ENCODE measurements at regions not wholly inside any gene's neighbourhood (a gene's known extent, or its start where the extent isn't known, plus 50 kb on each side); places are given as distances from the start of the nearest gene placed in this dataset.

GRCh38 chr2:67922080-67922785 is 140.6 kb downstream of the C1D start:
- ChIA-PET CTCF (interaction anchor here (0.8 to 1.1 kb wide), 2 partner anchors 9 to 119 kb away, joined by 3 read pairs; no protein-coding TSS in a partner anchor), POLR2A (interaction anchor here (0.6 kb wide), 1 partner anchor 109 kb away, joined by 3 read pairs; no protein-coding TSS in a partner anchor)
- TF ChIP-seq CTCF (IDR thresholded peaks at IDR 0.05; ENCODE audit: insufficient read depth, low read depth, low read length), result no peak
- no peak overlapping the region for H3K4me3 ChIP-seq (ENCODE audit: low read depth, low read length)
- no peaks in the 10 kb centered on the region for H3K36me3 ChIP-seq (ENCODE audit: control insufficient read depth, insufficient read depth, low read length)
- no peaks in the 10 kb centered on the region for H3K27me3 ChIP-seq (ENCODE audit: control insufficient read depth, insufficient read depth, low read length)
- no peak for DNase-seq (ENCODE audit: low read depth)

GRCh38 chr2:67923696-67924095 is 139.1 kb downstream of the C1D start:
- ChIA-PET CTCF (no interaction called here), POLR2A (no interaction called here)
- Histone ChIP-seq H3K36me3 (ENCODE audit: control insufficient read depth, insufficient read depth, low read length) (no peaks in the 10 kb centered on the region), H3K27me3 (ENCODE audit: control insufficient read depth, insufficient read depth, low read length) (no peaks in the 10 kb centered on the region), H3K4me3 (ENCODE audit: low read depth, low read length) (no peak overlapping the region)
- TF ChIP-seq CTCF (IDR thresholded peaks at IDR 0.05; ENCODE audit: insufficient read depth, low read depth, low read length), result no peak
- DNase-seq (ENCODE audit: low read depth), result no peak

- Histone ChIP-seq H3K4me3 (ENCODE audit: low read depth, low read length) (no peak overlapping the region), H3K27me3 (ENCODE audit: control insufficient read depth, insufficient read depth, low read length) (no peaks in the 10 kb centered on the region), H3K36me3 (ENCODE audit: control insufficient read depth, insufficient read depth, low read length) (no peaks in the 10 kb centered on the region)
- POLR2A ChIA-PET, result no interaction called here
- no peak for DNase-seq (ENCODE audit: low read depth)
- CTCF ChIA-PET, result no interaction called here
- TF ChIP-seq CTCF (IDR thresholded peaks at IDR 0.05; ENCODE audit: insufficient read depth, low read depth, low read length), result no peak
Observed at GRCh38 chr2:67927501-67927900, 135.3 kb downstream of the C1D start.

- H3K4me3 ChIP-seq (ENCODE audit: low read depth, low read length), result no peak overlapping the region
- no peak for TF ChIP-seq CTCF (IDR thresholded peaks at IDR 0.05; ENCODE audit: insufficient read depth, low read depth, low read length)
- no peak for DNase-seq (ENCODE audit: low read depth)
- POLR2A ChIA-PET, result no interaction called here
- H3K27me3 ChIP-seq (ENCODE audit: control insufficient read depth, insufficient read depth, low read length), result no peaks in the 10 kb centered on the region
- CTCF ChIA-PET, result no interaction called here
- no peaks in the 10 kb centered on the region for H3K36me3 ChIP-seq (ENCODE audit: control insufficient read depth, insufficient read depth, low read length)
Observed at GRCh38 chr2:67930156-67930555, 132.6 kb downstream of the C1D start.

GRCh38 chr2:67936969-67937368 is 125.8 kb downstream of the C1D start:
- Histone ChIP-seq H3K36me3 (ENCODE audit: control insufficient read depth, insufficient read depth, low read length) (no peaks in the 10 kb centered on the region), H3K4me3 (ENCODE audit: low read depth, low read length) (no peak overlapping the region), H3K27me3 (ENCODE audit: control insufficient read depth, insufficient read depth, low read length) (no peaks in the 10 kb centered on the region)
- DNase-seq (ENCODE audit: low read depth), result no peak
- ChIA-PET CTCF (interaction anchor here (0.8 kb wide), 1 partner anchor 12 kb away, joined by 3 read pairs; no protein-coding TSS in a partner anchor), POLR2A (no interaction called here)
- TF ChIP-seq CTCF (IDR thresholded peaks at IDR 0.05; ENCODE audit: insufficient read depth, low read depth, low read length), result no peak
